ENCODE measurements at regions not wholly inside any gene's neighbourhood (a gene's known extent, or its start where the extent isn't known, plus 50 kb on each side); places are given as distances from the start of the nearest gene placed in this dataset.

DNA sequence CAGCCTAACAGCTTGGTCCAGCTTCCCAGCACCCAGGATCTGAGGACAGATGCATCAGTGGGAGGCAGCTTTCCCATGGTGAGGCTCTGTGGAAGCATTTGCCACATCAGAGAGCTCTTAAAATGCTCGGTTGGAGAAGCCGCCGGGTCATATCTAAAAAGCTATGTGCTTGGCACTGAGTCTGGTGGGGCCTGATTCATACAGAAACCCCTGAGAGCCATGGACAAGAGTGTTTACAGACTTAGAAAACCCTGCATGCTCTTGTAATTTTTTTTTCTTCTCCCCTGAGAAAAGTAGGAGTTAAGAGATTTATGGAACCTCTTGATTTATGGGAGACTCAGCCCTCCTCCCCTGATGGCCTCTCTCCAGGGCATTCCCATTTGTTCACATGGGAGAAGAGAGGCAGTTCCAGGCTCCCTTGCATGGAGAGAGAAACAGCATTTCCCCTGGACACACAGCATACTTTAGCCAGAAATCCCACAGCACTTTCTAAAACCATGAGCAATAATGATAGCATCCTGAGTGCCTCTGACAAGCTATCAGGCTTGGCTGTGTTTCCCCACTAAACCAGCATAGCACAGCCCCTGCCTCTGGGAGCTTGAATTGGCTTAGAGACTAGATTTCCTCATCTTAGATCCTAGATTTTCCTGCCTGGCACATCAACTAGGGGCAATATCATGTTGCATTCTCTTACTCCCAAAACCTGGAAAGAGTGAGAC lies 322.1 kb upstream of the AUTS2 start:
- 87% methylated on average over 3 of the region's 3 CpGs for WGBS (ENCODE audit: insufficient coverage)
- no peak for DNase-seq
- no peak for ATAC-seq
- Mint-ChIP-seq H3K27me3 (ENCODE audit: low read depth in 2 of 2) (no peaks in the 10 kb centered on the region), H3K36me3 (no peaks in the 10 kb centered on the region), H3K27ac (no peak overlapping the region), H3K4me3 (no peak overlapping the region), H3K4me1 (no peaks in the 10 kb centered on the region), H3K9me3 (peaks cover 0 to 4% of the 10 kb centered on the region in 2 donors)
- no peaks in the 10 kb centered on the region for H3K4me1 ChIP-seq (ENCODE audit: control insufficient read depth, insufficient read depth, low read length)
- no peaks in the 10 kb centered on the region for H3K36me3 ChIP-seq (ENCODE audit: control insufficient read depth, insufficient read depth, low read length)
- H3K27me3 ChIP-seq (ENCODE audit: control insufficient read depth, insufficient read depth, low read length) = no peaks in the 10 kb centered on the region
- TF ChIP-seq, protein P1, sequence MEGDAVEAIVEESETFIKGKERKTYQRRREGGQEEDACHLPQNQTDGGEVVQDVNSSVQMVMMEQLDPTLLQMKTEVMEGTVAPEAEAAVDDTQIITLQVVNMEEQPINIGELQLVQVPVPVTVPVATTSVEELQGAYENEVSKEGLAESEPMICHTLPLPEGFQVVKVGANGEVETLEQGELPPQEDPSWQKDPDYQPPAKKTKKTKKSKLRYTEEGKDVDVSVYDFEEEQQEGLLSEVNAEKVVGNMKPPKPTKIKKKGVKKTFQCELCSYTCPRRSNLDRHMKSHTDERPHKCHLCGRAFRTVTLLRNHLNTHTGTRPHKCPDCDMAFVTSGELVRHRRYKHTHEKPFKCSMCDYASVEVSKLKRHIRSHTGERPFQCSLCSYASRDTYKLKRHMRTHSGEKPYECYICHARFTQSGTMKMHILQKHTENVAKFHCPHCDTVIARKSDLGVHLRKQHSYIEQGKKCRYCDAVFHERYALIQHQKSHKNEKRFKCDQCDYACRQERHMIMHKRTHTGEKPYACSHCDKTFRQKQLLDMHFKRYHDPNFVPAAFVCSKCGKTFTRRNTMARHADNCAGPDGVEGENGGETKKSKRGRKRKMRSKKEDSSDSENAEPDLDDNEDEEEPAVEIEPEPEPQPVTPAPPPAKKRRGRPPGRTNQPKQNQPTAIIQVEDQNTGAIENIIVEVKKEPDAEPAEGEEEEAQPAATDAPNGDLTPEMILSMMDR (IDR thresholded peaks at IDR 0.05) = no peak
- no peaks in the 10 kb centered on the region for H3K9me3 ChIP-seq (ENCODE audit: control insufficient read depth, insufficient read depth, low read length)
- intact Hi-C loops (cut with micrococcal nuclease) = no loop called here
- H3K27ac ChIP-seq (ENCODE audit: low read length) = no peak overlapping the region
- H3K4me3 ChIP-seq (ENCODE audit: low read length) = no peak overlapping the region

DNA sequence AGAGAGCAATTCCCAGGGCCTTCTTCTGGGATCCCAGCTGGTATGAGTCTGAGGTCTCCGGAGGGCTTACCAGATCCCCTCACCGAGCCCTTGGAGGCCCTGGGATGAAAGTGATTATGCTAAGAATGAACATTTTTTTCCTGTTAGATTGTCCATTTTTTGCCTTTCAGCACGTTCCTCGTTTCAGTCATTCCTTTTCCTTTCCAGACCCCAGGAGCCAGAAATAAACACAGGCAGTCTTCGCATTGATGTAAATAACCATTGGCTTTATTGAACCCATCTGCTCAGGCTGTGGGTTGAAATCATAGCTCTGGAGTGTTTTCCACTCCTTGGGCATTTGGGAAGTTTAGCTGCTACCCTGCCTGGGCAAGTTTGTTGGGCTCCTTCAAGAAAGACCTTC lies 320.9 kb upstream of the AUTS2 start:
- 70% methylated on average over 5 of the region's 5 CpGs for WGBS (ENCODE audit: insufficient coverage)

DNA sequence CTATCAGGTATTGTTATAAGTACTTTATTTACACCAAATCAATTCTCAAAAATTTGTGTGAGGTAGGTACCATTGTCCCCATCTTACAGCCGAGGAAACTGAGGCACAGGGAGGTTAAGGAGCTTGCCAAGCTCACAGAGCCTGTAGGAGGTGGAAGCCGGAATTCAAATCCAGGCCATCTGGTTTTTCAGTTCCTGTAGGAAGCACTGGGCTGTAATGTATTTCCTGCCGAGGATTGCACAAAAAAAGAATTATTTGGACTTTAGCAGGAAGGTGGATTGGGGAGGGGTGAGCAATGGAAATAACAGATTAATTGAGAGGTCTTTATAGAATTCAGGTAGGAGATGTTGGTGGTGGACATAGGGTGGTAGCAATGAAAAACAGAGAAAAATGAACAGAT lies 315.3 kb upstream of the AUTS2 start:
- intact Hi-C loops (cut with micrococcal nuclease) = no loop called here
- H3K27me3 Mint-ChIP-seq (ENCODE audit: low read depth in 2 of 2) = no peaks in the 10 kb centered on the region
- H3K36me3 Mint-ChIP-seq = no peaks in the 10 kb centered on the region

More for the DNA sequence above, 320.9 kb upstream of the AUTS2 start:
- no peak overlapping the region for H3K4me3 ChIP-seq (ENCODE audit: low read length)
- Mint-ChIP-seq H3K4me3 (no peak overlapping the region), H3K9me3 (peaks cover 0 to 4% of the 10 kb centered on the region in 2 donors), H3K27ac (no peak overlapping the region), H3K4me1 (no peaks in the 10 kb centered on the region), H3K27me3 (ENCODE audit: low read depth in 2 of 2) (no peaks in the 10 kb centered on the region), H3K36me3 (no peaks in the 10 kb centered on the region)
- H3K27ac ChIP-seq (ENCODE audit: low read length) = no peak overlapping the region
- ATAC-seq (no peak), DNase-seq (no peak)
- intact Hi-C loops (cut with micrococcal nuclease) = no loop called here
- no peaks in the 10 kb centered on the region for H3K4me1 ChIP-seq (ENCODE audit: control insufficient read depth, insufficient read depth, low read length)
- H3K36me3 ChIP-seq (ENCODE audit: control insufficient read depth, insufficient read depth, low read length) = no peaks in the 10 kb centered on the region
- H3K27me3 ChIP-seq (ENCODE audit: control insufficient read depth, insufficient read depth, low read length) = no peaks in the 10 kb centered on the region
- H3K9me3 ChIP-seq (ENCODE audit: control insufficient read depth, insufficient read depth, low read length) = no peaks in the 10 kb centered on the region
- TF ChIP-seq, protein P1 (IDR thresholded peaks at IDR 0.05) = no peak

More for the DNA sequence above, 315.3 kb upstream of the AUTS2 start:
- no peaks in the 10 kb centered on the region for H3K27me3 ChIP-seq (ENCODE audit: control insufficient read depth, insufficient read depth, low read length)
- DNase-seq (no peak), ATAC-seq (no peak)
- H3K4me1 ChIP-seq (ENCODE audit: control insufficient read depth, insufficient read depth, low read length) = no peaks in the 10 kb centered on the region
- H3K4me3 ChIP-seq (ENCODE audit: low read length) = no peak overlapping the region
- H3K27ac ChIP-seq (ENCODE audit: low read length) = no peak overlapping the region
- Mint-ChIP-seq H3K27ac (no peak overlapping the region), H3K4me1 (no peaks in the 10 kb centered on the region), H3K4me3 (no peak overlapping the region), H3K9me3 (peaks cover 0 to 5% of the 10 kb centered on the region in 2 donors)
- WGBS (ENCODE audit: insufficient coverage) = 50% methylated on average over 3 of the region's 3 CpGs
- H3K36me3 ChIP-seq (ENCODE audit: control insufficient read depth, insufficient read depth, low read length) = no peaks in the 10 kb centered on the region
- TF ChIP-seq, protein P1 (IDR thresholded peaks at IDR 0.05) = no peak
- no peaks in the 10 kb centered on the region for H3K9me3 ChIP-seq (ENCODE audit: control insufficient read depth, insufficient read depth, low read length)

Measured in natural killer cell (primary cell).